HG02610 (cell line): ENCODE measurements at regions not wholly inside any gene's neighbourhood (a gene's known extent, or its start where the extent isn't known, plus 50 kb on each side); places are given as distances from the start of the nearest gene placed in this dataset.

Experiments
- ATAC-seq: cut with Tn5 transposase; IDR thresholded peaks from one replicate; pipeline ENCODE4 v1.9.1; 2021; ENCODE audit warnings: mild to moderate bottlenecking, moderate library complexity; ENCODE audit not compliant: unreplicated experiment

GRCh38 chr11:131295986-131296385, 74.4 kb upstream of the NTM start:
- ATAC-seq: no peak

- no peak for ATAC-seq
Measured at GRCh38 chr11:131297441-131297840, 73.0 kb upstream of the NTM start.

GRCh38 chr11:131299598-131300438, 70.6 kb upstream of the NTM start:
- no peak for ATAC-seq

GRCh38 chr11:131300439-131300717, 70.0 kb upstream of the NTM start:
- ATAC-seq: no peak

GRCh38 chr11:131301306-131301705, 69.1 kb upstream of the NTM start:
- ATAC-seq: no peak

GRCh38 chr11:131302836-131303235, 67.6 kb upstream of the NTM start:
- no peak for ATAC-seq

GRCh38 chr11:131303611-131304119, 66.8 kb upstream of the NTM start:
- ATAC-seq: no peak

GRCh38 chr11:131305005-131305404, 65.4 kb upstream of the NTM start:
- ATAC-seq: no peak

GRCh38 chr11:131307506-131307905, 62.9 kb upstream of the NTM start:
- no peak for ATAC-seq

- no peak for ATAC-seq
Measured at GRCh38 chr11:131309776-131310175, 60.6 kb upstream of the NTM start.

GRCh38 chr11:131311776-131312514, 58.5 kb upstream of the NTM start:
- ATAC-seq: no peak
